GM23338 (cell line): ENCODE measurements at regions not wholly inside any gene's neighbourhood (a gene's known extent, or its start where the extent isn't known, plus 50 kb on each side); places are given as distances from the start of the nearest gene placed in this dataset.

ENCODE experiments used
- ATAC-seq: fragments of 200-7000 bp; cut with Tn5 transposase; 3 replicates; pipeline ENCODE4 v1.9.1; 2020
- DNase-seq: peaks from one replicate; pipeline ENCODE4 v3.0.0-alpha.2; 2015; ENCODE audit warnings: low spot score
- H2AFZ ChIP-seq: fragments of 200-600 bp; sonication (generic); 2 replicates; pipeline ENCODE4 v1.8.0; 2016; ENCODE audit warnings: antibody characterized with exemption, mild to moderate bottlenecking, moderate library complexity
- H3F3A ChIP-seq: fragments of 200-600 bp; sonication (generic); replicated peaks from 2 replicates; pipeline ENCODE4 v1.8.0; 2017; ENCODE audit warnings: antibody characterized with exemption, mixed run types, low read depth
- H3K27ac ChIP-seq: fragments of 200-600 bp; sonication (generic); 2 replicates; pipeline ENCODE4 v1.6.1; 2016; ENCODE audit warnings: low read depth
- H3K27me3 ChIP-seq: fragments of 200-600 bp; sonication (generic); 2 replicates; pipeline ENCODE4 v1.8.0; 2016; ENCODE audit warnings: mild to moderate bottlenecking, mixed run types, moderate library complexity; ENCODE audit not compliant: insufficient read depth
- H3K36me3 ChIP-seq: fragments of 200-600 bp; sonication (generic); 2 replicates; pipeline ENCODE4 v1.8.0; 2016; ENCODE audit warnings: mild to moderate bottlenecking; ENCODE audit not compliant: insufficient read depth
- H3K4me1 ChIP-seq: fragments of 200-600 bp; sonication (generic); 2 replicates; pipeline ENCODE4 v1.8.0; 2016; ENCODE audit warnings: mild to moderate bottlenecking, moderate library complexity; ENCODE audit not compliant: insufficient read depth
- H3K4me2 ChIP-seq: fragments of 200-600 bp; sonication (generic); 2 replicates; pipeline ENCODE4 v1.7.1; 2017; ENCODE audit warnings: mixed run types
- H3K4me3 ChIP-seq: fragments of 200-600 bp; sonication (generic); 2 replicates; pipeline ENCODE4 v1.6.1; 2016; ENCODE audit warnings: mixed run types
- H3K79me2 ChIP-seq: fragments of 200-600 bp; sonication (generic); replicated peaks from 2 replicates; pipeline ENCODE4 v1.8.0; 2017; ENCODE audit warnings: mild to moderate bottlenecking; ENCODE audit not compliant: insufficient read depth
- H3K9me2 ChIP-seq: fragments of 200-600 bp; sonication (generic); 2 replicates; pipeline ENCODE4 v1.8.0; 2017; ENCODE audit not compliant: insufficient read depth
- H4K20me1 ChIP-seq: fragments of 200-600 bp; sonication (generic); replicated peaks from 2 replicates; pipeline ENCODE4 v1.8.0; 2017; ENCODE audit warnings: mild to moderate bottlenecking; ENCODE audit not compliant: insufficient read depth
- H3K27ac Mint-ChIP-seq: 2 replicates; pipeline ENCODE4 v1.8.0; 2020; ENCODE audit warnings: inconsistent platforms, mild to moderate bottlenecking, moderate library complexity, mixed read lengths
- H3K27me3 Mint-ChIP-seq: 3 replicates; pipeline ENCODE4 v1.8.0; 2022; ENCODE audit warnings: low read depth, mild to moderate bottlenecking, moderate library complexity, mixed read lengths, inconsistent platforms; ENCODE audit not compliant: insufficient read depth, poor library complexity
- H3K36me3 Mint-ChIP-seq: 3 replicates; pipeline ENCODE4 v1.8.0; 2021; ENCODE audit warnings: low read depth, mild to moderate bottlenecking, inconsistent platforms, moderate library complexity, mixed read lengths
- H3K4me1 Mint-ChIP-seq: 3 replicates; pipeline ENCODE4 v1.8.0; 2020; ENCODE audit warnings: mild to moderate bottlenecking, inconsistent platforms, mixed read lengths
- H3K4me3 Mint-ChIP-seq: 3 replicates; pipeline ENCODE4 v1.8.0; 2021; ENCODE audit warnings: moderate library complexity, mild to moderate bottlenecking, inconsistent platforms, mixed read lengths
- H3K9me3 Mint-ChIP-seq: 3 replicates; pipeline ENCODE4 v1.8.0; 2020; ENCODE audit warnings: moderate library complexity, mild to moderate bottlenecking, inconsistent platforms, mixed read lengths
- CTCF ChIP-seq, 2 experiments: fragments of 200-600 bp in 1 of 2; sonication (generic) in 1 of 2; conservative IDR thresholded peaks; 2 replicates each; pipeline versions ENCODE4 v1.5.1 to v1.6.1; 2016 to 2017; ENCODE audit warnings: antibody characterized with exemption in 2 of 2, low read depth in 2 of 2, mild to moderate bottlenecking in 2 of 2, moderate library complexity in 1 of 2
- ETS1 ChIP-seq: IDR thresholded peaks from 2 replicates; pipeline ENCODE4 v1.6.1; 2016; ENCODE audit warnings: antibody characterized with exemption
- EZH2phosphoT487 ChIP-seq: fragments of 200-600 bp; sonication (generic); IDR thresholded peaks from one replicate; pipeline ENCODE4 v1.8.1; 2018; ENCODE audit warnings: antibody characterized with exemption; ENCODE audit not compliant: unreplicated experiment
- JUNB ChIP-seq: IDR thresholded peaks from one replicate; pipeline ENCODE4 v1.6.1; 2016; ENCODE audit warnings: antibody characterized with exemption; ENCODE audit not compliant: unreplicated experiment
- NANOG ChIP-seq: IDR thresholded peaks from 2 replicates; pipeline ENCODE4 v1.6.1; 2016; ENCODE audit warnings: antibody characterized with exemption, borderline replicate concordance
- POLR2AphosphoS5 ChIP-seq: IDR thresholded peaks from 2 replicates; pipeline ENCODE4 v1.6.1; 2016; ENCODE audit warnings: antibody characterized with exemption, low read depth
- REST ChIP-seq: IDR thresholded peaks from one replicate; pipeline ENCODE4 v1.6.1; 2018; ENCODE audit warnings: antibody characterized with exemption; ENCODE audit not compliant: unreplicated experiment
- STAT1 ChIP-seq: IDR thresholded peaks from one replicate; pipeline ENCODE4 v1.6.1; 2016; ENCODE audit warnings: antibody characterized with exemption; ENCODE audit not compliant: unreplicated experiment
- ZNF114 ChIP-seq: fragments of 250-450 bp; sonication (Bioruptor Pico); IDR thresholded peaks from 2 replicates; pipeline ENCODE4 v1.5.0; 2020; ENCODE audit warnings: mild to moderate bottlenecking, moderate library complexity
- ZNF462 ChIP-seq: fragments of 250-450 bp; sonication (Bioruptor Pico); IDR thresholded peaks from 2 replicates; pipeline ENCODE4 v1.5.0; 2020; ENCODE audit warnings: mild to moderate bottlenecking, moderate library complexity

GRCh38 chr10:52668024-52668423 is 104.6 kb downstream of the MBL2 start (continued):
- TF ChIP-seq ZNF462 (CRISPR knock-in tag) (no peak), EZH2phosphoT487 (no peak), ETS1 (no peak), NANOG (no peak), POLR2AphosphoS5 (no peak), CTCF (conservative IDR thresholded peaks at IDR 0.05; ENCODE audit: low read depth in 2 of 2) (no peak), STAT1 (no peak)

GRCh38 chr10:52672880-52673279 is 99.7 kb downstream of the MBL2 start:
- no peaks in the 10 kb centered on the region for H3K79me2 ChIP-seq
- H3K27ac Mint-ChIP-seq, result no peak overlapping the region
- no peaks in the 10 kb centered on the region for H3K4me1 Mint-ChIP-seq
- H3K4me3 Mint-ChIP-seq, result no peak overlapping the region
- H3K27me3 ChIP-seq, result no peaks in the 10 kb centered on the region
- H3K27ac ChIP-seq, result no peak overlapping the region
- H3K9me3 Mint-ChIP-seq, result no peaks in the 10 kb centered on the region
- no peak overlapping the region for H3K4me3 ChIP-seq
- no peaks in the 10 kb centered on the region for H3K36me3 ChIP-seq
- no peaks in the 10 kb centered on the region for H3F3A ChIP-seq
- H4K20me1 ChIP-seq, result no peaks in the 10 kb centered on the region
- DNase-seq (no peak), ATAC-seq (no peak)
- no peaks in the 10 kb centered on the region for H3K4me1 ChIP-seq
- H3K9me2 ChIP-seq, result no peaks in the 10 kb centered on the region
- no peaks in the 10 kb centered on the region for H3K36me3 Mint-ChIP-seq
- no peak overlapping the region for H2AFZ ChIP-seq
- H3K4me2 ChIP-seq, result no peak overlapping the region
- H3K27me3 Mint-ChIP-seq, result no peaks in the 10 kb centered on the region
- TF ChIP-seq STAT1 (no peak), JUNB (no peak), REST (no peak), POLR2AphosphoS5 (no peak), ZNF114 (CRISPR knock-in tag) (no peak), EZH2phosphoT487 (no peak), ETS1 (no peak), NANOG (no peak)
